HL-60 (cell line): ENCODE measurements at regions not wholly inside any gene's neighbourhood (a gene's known extent, or its start where the extent isn't known, plus 50 kb on each side); places are given as distances from the start of the nearest gene placed in this dataset.

Source experiments
- DNase-seq, 2 experiments: peaks; one replicate each; pipeline ENCODE4 v3.0.0-alpha.2; 2010 to 2020; ENCODE audit warnings: low read depth in 1 of 2, low spot score in 1 of 2
- H3K27ac ChIP-seq: fragments of 250-450 bp; sonication (Bioruptor Pico); replicated peaks from 2 replicates; pipeline ENCODE4 v1.5.1; 2020; ENCODE audit warnings: mild to moderate bottlenecking, moderate library complexity
- H3K27me3 ChIP-seq: fragments of 250-450 bp; sonication (Bioruptor Pico); 2 replicates; pipeline ENCODE4 v1.5.1; 2021; ENCODE audit warnings: mild to moderate bottlenecking, moderate library complexity; ENCODE audit not compliant: insufficient read depth, poor library complexity, severe bottlenecking
- H3K4me3 ChIP-seq: replicated peaks from 2 replicates; pipeline ENCODE4 v1.5.1; 2011; ENCODE audit warnings: mild to moderate bottlenecking, control low read depth, low read length; ENCODE audit not compliant: insufficient read depth
- GABPA ChIP-seq: IDR thresholded peaks from 2 replicates; pipeline ENCODE4 v1.6.1; 2012; ENCODE audit warnings: low read depth
- POLR2AphosphoS5 ChIP-seq: IDR thresholded peaks from 2 replicates; pipeline ENCODE4 v1.6.1; 2012; ENCODE audit warnings: low read depth
- REST ChIP-seq: IDR thresholded peaks from 2 replicates; pipeline ENCODE4 v1.6.1; 2012; ENCODE audit warnings: low read depth; ENCODE audit not compliant: insufficient replicate concordance
- SPI1 ChIP-seq: IDR thresholded peaks from 2 replicates; pipeline ENCODE4 v1.6.1; 2012; ENCODE audit warnings: low read depth, mild to moderate bottlenecking, borderline replicate concordance
- TF ChIP-seq, protein P1 (sequence below): IDR thresholded peaks from one replicate; pipeline ENCODE4 v1.5.1; 2011; ENCODE audit warnings: low read length, control low read depth, inconsistent platforms; ENCODE audit not compliant: insufficient read depth

- DNase-seq, result peak in 1 of 2 experiments; percentile 1
- TF ChIP-seq REST (no peak), SPI1 (no peak), GABPA (no peak), POLR2AphosphoS5 (no peak)
- TF ChIP-seq, protein P1, sequence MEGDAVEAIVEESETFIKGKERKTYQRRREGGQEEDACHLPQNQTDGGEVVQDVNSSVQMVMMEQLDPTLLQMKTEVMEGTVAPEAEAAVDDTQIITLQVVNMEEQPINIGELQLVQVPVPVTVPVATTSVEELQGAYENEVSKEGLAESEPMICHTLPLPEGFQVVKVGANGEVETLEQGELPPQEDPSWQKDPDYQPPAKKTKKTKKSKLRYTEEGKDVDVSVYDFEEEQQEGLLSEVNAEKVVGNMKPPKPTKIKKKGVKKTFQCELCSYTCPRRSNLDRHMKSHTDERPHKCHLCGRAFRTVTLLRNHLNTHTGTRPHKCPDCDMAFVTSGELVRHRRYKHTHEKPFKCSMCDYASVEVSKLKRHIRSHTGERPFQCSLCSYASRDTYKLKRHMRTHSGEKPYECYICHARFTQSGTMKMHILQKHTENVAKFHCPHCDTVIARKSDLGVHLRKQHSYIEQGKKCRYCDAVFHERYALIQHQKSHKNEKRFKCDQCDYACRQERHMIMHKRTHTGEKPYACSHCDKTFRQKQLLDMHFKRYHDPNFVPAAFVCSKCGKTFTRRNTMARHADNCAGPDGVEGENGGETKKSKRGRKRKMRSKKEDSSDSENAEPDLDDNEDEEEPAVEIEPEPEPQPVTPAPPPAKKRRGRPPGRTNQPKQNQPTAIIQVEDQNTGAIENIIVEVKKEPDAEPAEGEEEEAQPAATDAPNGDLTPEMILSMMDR, result no peak
- Histone ChIP-seq H3K4me3 (no peak overlapping the region), H3K27me3 (no peaks in the 10 kb centered on the region), H3K27ac (no peak overlapping the region)
These were observed 78.3 kb upstream of the ATXN3L start for GRCh38 chrX:13397878-13398818.

DNA sequence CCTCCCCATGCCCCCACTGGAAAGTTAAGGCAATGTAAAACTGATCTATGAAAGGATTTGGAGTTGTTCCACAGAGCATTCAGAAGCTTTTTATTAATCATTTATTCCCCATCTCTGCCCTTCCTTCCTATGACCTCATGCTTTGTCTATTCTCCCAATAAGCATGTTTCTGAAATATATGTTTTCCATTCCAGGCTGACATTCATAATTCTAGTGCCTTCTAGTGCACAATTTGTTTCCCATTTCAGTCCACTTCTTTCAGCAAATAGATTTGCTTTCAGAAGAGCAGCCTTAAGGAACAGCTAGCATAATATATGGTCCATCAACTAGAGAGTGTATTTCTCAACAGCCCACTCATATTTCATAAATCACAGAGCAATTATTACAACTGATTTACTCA is 77.1 kb upstream of the ATXN3L start:
- no peak overlapping the region for H3K27ac ChIP-seq
- no peak for TF ChIP-seq POLR2AphosphoS5
- TF ChIP-seq SPI1, result no peak
- no peak for TF ChIP-seq REST
- TF ChIP-seq, protein P1, result no peak
- TF ChIP-seq GABPA, result no peak
- no peak overlapping the region for H3K4me3 ChIP-seq
- no peaks in the 10 kb centered on the region for H3K27me3 ChIP-seq
- DNase-seq, result no peak

- H3K27ac ChIP-seq, result no peak overlapping the region
These were observed 69.6 kb upstream of the ATXN3L start for GRCh38 chrX:13389501-13389900.

More at GRCh38 chrX:13389501-13389900, 69.6 kb upstream of the ATXN3L start:
- Histone ChIP-seq H3K27me3 (no peaks in the 10 kb centered on the region), H3K4me3 (no peak overlapping the region)
- TF ChIP-seq, protein P1, result no peak
- TF ChIP-seq GABPA (no peak), REST (no peak), POLR2AphosphoS5 (no peak), SPI1 (no peak)
- no peak for DNase-seq
